A549 (cell line): ENCODE measurements at regions not wholly inside any gene's neighbourhood (a gene's known extent, or its start where the extent isn't known, plus 50 kb on each side); places are given as distances from the start of the nearest gene placed in this dataset.

Experiments
- ATAC-seq, 2 experiments: fragments of 200-7000 bp in 1 of 2; fragments of >200 bp in 1 of 2; cut with Nextera tagmentation in 1 of 2; cut with Tn5 transposase in 1 of 2; 3 replicates each; pipeline versions ENCODE4 v1.8.0 to v1.9.1; 2018 to 2020; ENCODE audit warnings: mild to moderate bottlenecking in 1 of 2, moderate library complexity in 1 of 2
- CTCF ChIA-PET: fragments of 300-600 bp; sonication (Branson Sonifier 250); formaldehyde crosslinking; extraction: SDS; loops from one replicate; lab custom pipeline; 2021; ENCODE audit warnings: antibody characterized with exemption, inconsistent platforms; lab: Yijun Ruan, JAX
- POLR2A ChIA-PET: fragments of 350-600 bp; formaldehyde crosslinking; extraction: SDS; loops from one replicate; lab custom pipeline; 2021; ENCODE audit warnings: antibody characterized with exemption, inconsistent platforms; lab: Yijun Ruan, JAX
- DNase-seq, 2 experiments: peaks; one replicate each; pipeline versions ENCODE4 v3.0.0 to v3.0.0-alpha.2; 2011 to 2016; ENCODE audit warnings: low read depth in 1 of 2, low spot score in 1 of 2
- FAIRE-seq: peaks from 2 replicates; lab custom pipeline; 2011; peaks lifted over from hg19 to GRCh38; lab: Jason Lieb, UNC
- H3K27ac ChIP-seq, 2 experiments: fragments of >200 bp; sonication (Bioruptor Twin); formaldehyde crosslinking; 3 replicates each; pipeline ENCODE4 v1.5.1; 2016 to 2017
- H3K4me1 ChIP-seq: fragments of >200 bp; sonication (Bioruptor Twin); formaldehyde crosslinking; 3 replicates; pipeline ENCODE4 v1.6.1; 2016
- H3K4me2 ChIP-seq: fragments of >200 bp; sonication (Bioruptor Twin); formaldehyde crosslinking; 3 replicates; pipeline ENCODE4 v1.6.1; 2016
- H3K4me3 ChIP-seq: fragments of >200 bp; sonication (Bioruptor Twin); formaldehyde crosslinking; 3 replicates; pipeline ENCODE4 v1.5.1; 2016
- H3K9me3 ChIP-seq: fragments of >200 bp; sonication (Bioruptor Twin); formaldehyde crosslinking; 3 replicates; pipeline ENCODE4 v1.6.1; 2016
- BCL3 ChIP-seq: fragments of >200 bp; sonication (Bioruptor Twin); formaldehyde crosslinking; IDR thresholded peaks from 3 replicates; pipeline ENCODE4 v1.6.1; 2016
- BHLHE40 ChIP-seq: IDR thresholded peaks from 2 replicates; pipeline ENCODE4 v1.6.1; 2012; ENCODE audit warnings: low read depth, low read length, inconsistent platforms
- CBX2 ChIP-seq: fragments of 200-600 bp; sonication (generic); IDR thresholded peaks from 2 replicates; pipeline ENCODE4 v1.6.1; 2016; ENCODE audit warnings: low read depth, mild to moderate bottlenecking, borderline replicate concordance
- CHD2 ChIP-seq: fragments of 150-350 bp; IDR thresholded peaks from 2 replicates; pipeline ENCODE4 v1.6.1; 2014; ENCODE audit warnings: low read length; ENCODE audit not compliant: partially characterized antibody
- CHD4 ChIP-seq: fragments of 200-600 bp; sonication (generic); IDR thresholded peaks from 2 replicates; pipeline ENCODE4 v1.6.1; 2016; ENCODE audit warnings: antibody characterized with exemption, mild to moderate bottlenecking, borderline replicate concordance
- ELK1 ChIP-seq: fragments of 150-350 bp; IDR thresholded peaks from 2 replicates; pipeline ENCODE4 v1.6.1; 2014; ENCODE audit warnings: low read depth, mild to moderate bottlenecking, low read length
- ESRRA ChIP-seq: fragments of 150-350 bp; IDR thresholded peaks from 2 replicates; pipeline ENCODE4 v1.6.1; 2014; ENCODE audit warnings: mild to moderate bottlenecking, low read length, borderline replicate concordance
- FOXS1 ChIP-seq: fragments of 250-450 bp; sonication (Bioruptor Pico); IDR thresholded peaks from 2 replicates; pipeline ENCODE4 v1.5.0; 2020; ENCODE audit warnings: mild to moderate bottlenecking, moderate library complexity
- GATA3 ChIP-seq: IDR thresholded peaks from 2 replicates; pipeline ENCODE4 v1.6.1; 2012; ENCODE audit warnings: borderline replicate concordance
- HEYL ChIP-seq: fragments of 250-450 bp; sonication (Bioruptor Pico); IDR thresholded peaks from 2 replicates; pipeline ENCODE4 v1.8.0; 2021; ENCODE audit warnings: mild to moderate bottlenecking, moderate library complexity
- HOXB13 ChIP-seq: fragments of 250-450 bp; sonication (Bioruptor Pico); IDR thresholded peaks from 2 replicates; pipeline ENCODE4 v1.5.0; 2020; ENCODE audit warnings: low read depth, mild to moderate bottlenecking, moderate library complexity
- HOXB5 ChIP-seq: fragments of 250-450 bp; sonication (Bioruptor Pico); IDR thresholded peaks from 2 replicates; pipeline ENCODE4 v1.5.0; 2020; ENCODE audit warnings: mild to moderate bottlenecking, moderate library complexity
- KDM1A ChIP-seq: fragments of 200-600 bp; sonication (generic); IDR thresholded peaks from 2 replicates; pipeline ENCODE4 v1.6.1; 2016; ENCODE audit warnings: low read depth, mild to moderate bottlenecking
- KDM5A ChIP-seq: fragments of 200-600 bp; sonication (generic); IDR thresholded peaks from 2 replicates; pipeline ENCODE4 v1.6.1; 2016; ENCODE audit warnings: antibody characterized with exemption, mild to moderate bottlenecking
- MAFK ChIP-seq: fragments of 450-650 bp; IDR thresholded peaks from 2 replicates; pipeline ENCODE4 v1.6.1; 2014; ENCODE audit not compliant: partially characterized antibody
- MYC ChIP-seq: IDR thresholded peaks from 2 replicates; pipeline ENCODE4 v1.6.1; 2012; ENCODE audit warnings: mild to moderate bottlenecking, inconsistent platforms, low read length, improper control_type of control experiment, borderline replicate concordance
- NFE2L2 ChIP-seq: fragments of 150-350 bp; conservative IDR thresholded peaks from 2 replicates; pipeline ENCODE4 v1.6.1; 2014; ENCODE audit warnings: low read length
- NR3C1 ChIP-seq: fragments of >200 bp; sonication (Bioruptor Twin); formaldehyde crosslinking; IDR thresholded peaks from 3 replicates; pipeline ENCODE4 v1.6.1; 2017
- PHF8 ChIP-seq: fragments of 200-600 bp; sonication (generic); IDR thresholded peaks from 2 replicates; pipeline ENCODE4 v1.6.1; 2016; ENCODE audit warnings: low read depth, mild to moderate bottlenecking, antibody characterized with exemption, moderate library complexity, borderline replicate concordance
- POLR2A ChIP-seq: IDR thresholded peaks from 2 replicates; pipeline ENCODE4 v1.6.1; 2012; ENCODE audit warnings: mild to moderate bottlenecking, low read length
- POLR2AphosphoS2 ChIP-seq: conservative IDR thresholded peaks from 2 replicates; pipeline ENCODE4 v1.6.1; 2012; ENCODE audit warnings: low read length, improper control_type of control experiment, inconsistent platforms
- RCOR1 ChIP-seq: fragments of 150-350 bp; IDR thresholded peaks from 2 replicates; pipeline ENCODE4 v1.6.1; 2014; ENCODE audit warnings: antibody characterized with exemption, low read length, low read depth
- RNF2 ChIP-seq: fragments of 200-600 bp; sonication (generic); IDR thresholded peaks from 2 replicates; pipeline ENCODE4 v1.6.1; 2016; ENCODE audit warnings: low read depth, mild to moderate bottlenecking, antibody characterized with exemption, moderate library complexity, borderline replicate concordance
- SMC3 ChIP-seq: fragments of >200 bp; sonication (Bioruptor Twin); formaldehyde crosslinking; IDR thresholded peaks from 3 replicates; pipeline ENCODE4 v1.6.1; 2018; ENCODE audit warnings: inconsistent platforms
- SREBF2 ChIP-seq: fragments of 450-650 bp; IDR thresholded peaks from 2 replicates; pipeline ENCODE4 v1.6.1; 2014; ENCODE audit warnings: mild to moderate bottlenecking, moderate library complexity
- TFCP2L1 ChIP-seq: fragments of 250-450 bp; sonication (Bioruptor Pico); IDR thresholded peaks from 2 replicates; pipeline ENCODE4 v1.5.0; 2021; ENCODE audit warnings: mild to moderate bottlenecking
- TP53 ChIP-seq: fragments of 250-450 bp; sonication (Bioruptor Pico); IDR thresholded peaks from 2 replicates; pipeline ENCODE4 v1.5.0; 2021; ENCODE audit warnings: mild to moderate bottlenecking, moderate library complexity
- ZFP36 ChIP-seq: fragments of 450-650 bp; IDR thresholded peaks from 2 replicates; pipeline ENCODE4 v1.6.1; 2014; ENCODE audit warnings: borderline replicate concordance; ENCODE audit not compliant: partially characterized antibody
- ZSCAN20 ChIP-seq: fragments of 250-450 bp; sonication (Bioruptor Pico); IDR thresholded peaks from 2 replicates; pipeline ENCODE4 v1.8.0; 2022; ENCODE audit warnings: mild to moderate bottlenecking, moderate library complexity
- WGBS: methylation state at CpG from one replicate; pipeline ENCODE4 v1.1.6; 2017; ENCODE audit errors: missing lambda C conversion rate; 5-methylcytosine and 5-hydroxymethylcytosine counted together
- TF ChIP-seq, protein P1 (sequence below): fragments of >200 bp; sonication (Bioruptor Twin); formaldehyde crosslinking; IDR thresholded peaks from 3 replicates; pipeline ENCODE4 v1.5.1; 2016

GRCh38 chr7:79897166-79897565 is 237.5 kb upstream of the GNAI1 start:
- FAIRE-seq (no peak), DNase-seq (no peak), ATAC-seq (no peak)
- H3K4me2 ChIP-seq: no peak overlapping the region
- ChIA-PET POLR2A (no interaction called here), CTCF (no interaction called here)
- no peak overlapping the region for H3K27ac ChIP-seq
- no peak overlapping the region for H3K4me3 ChIP-seq
- no peaks in the 10 kb centered on the region for H3K4me1 ChIP-seq
- TF ChIP-seq PHF8 (no peak), TFCP2L1 (no peak)
- H3K9me3 ChIP-seq: no peaks in the 10 kb centered on the region

DNA sequence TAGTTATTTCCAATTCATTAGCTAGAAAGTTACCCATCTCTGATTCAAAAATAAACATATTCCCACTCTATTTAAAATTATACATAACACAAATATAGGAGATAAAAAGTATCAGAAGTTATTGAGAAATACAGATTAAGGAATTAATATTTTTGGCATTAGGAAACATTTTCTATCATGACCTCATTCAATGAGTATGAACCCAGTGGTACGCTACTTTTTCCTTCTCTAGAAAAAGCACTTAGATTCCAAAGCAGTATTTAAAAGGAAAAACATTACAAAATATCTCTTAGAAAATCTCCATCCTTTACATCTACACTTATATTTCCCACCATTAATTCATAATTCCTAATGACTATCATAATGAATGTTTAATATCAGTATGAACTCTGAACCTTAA is 240.6 kb upstream of the GNAI1 start:
- DNase-seq: no peak
- CTCF ChIA-PET: interaction anchor here (0.7 kb wide), 1 partner anchor 39 kb away, joined by 3 read pairs; no protein-coding TSS in a partner anchor
- no peak for FAIRE-seq
- TF ChIP-seq POLR2A (no peak), HOXB5 (CRISPR knock-in tag) (no peak), ZFP36 (no peak), RCOR1 (no peak), FOXS1 (CRISPR knock-in tag) (no peak), ELK1 (no peak), SMC3 (no peak)
- TF ChIP-seq, protein P1, sequence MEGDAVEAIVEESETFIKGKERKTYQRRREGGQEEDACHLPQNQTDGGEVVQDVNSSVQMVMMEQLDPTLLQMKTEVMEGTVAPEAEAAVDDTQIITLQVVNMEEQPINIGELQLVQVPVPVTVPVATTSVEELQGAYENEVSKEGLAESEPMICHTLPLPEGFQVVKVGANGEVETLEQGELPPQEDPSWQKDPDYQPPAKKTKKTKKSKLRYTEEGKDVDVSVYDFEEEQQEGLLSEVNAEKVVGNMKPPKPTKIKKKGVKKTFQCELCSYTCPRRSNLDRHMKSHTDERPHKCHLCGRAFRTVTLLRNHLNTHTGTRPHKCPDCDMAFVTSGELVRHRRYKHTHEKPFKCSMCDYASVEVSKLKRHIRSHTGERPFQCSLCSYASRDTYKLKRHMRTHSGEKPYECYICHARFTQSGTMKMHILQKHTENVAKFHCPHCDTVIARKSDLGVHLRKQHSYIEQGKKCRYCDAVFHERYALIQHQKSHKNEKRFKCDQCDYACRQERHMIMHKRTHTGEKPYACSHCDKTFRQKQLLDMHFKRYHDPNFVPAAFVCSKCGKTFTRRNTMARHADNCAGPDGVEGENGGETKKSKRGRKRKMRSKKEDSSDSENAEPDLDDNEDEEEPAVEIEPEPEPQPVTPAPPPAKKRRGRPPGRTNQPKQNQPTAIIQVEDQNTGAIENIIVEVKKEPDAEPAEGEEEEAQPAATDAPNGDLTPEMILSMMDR: no peak
- POLR2A ChIA-PET: no interaction called here
- no peak overlapping the region for H3K4me3 ChIP-seq
- no peaks in the 10 kb centered on the region for H3K4me1 ChIP-seq
- ATAC-seq: no peak
- 87% methylated on average over 1 of the region's 1 CpG for WGBS
- H3K4me2 ChIP-seq: no peak overlapping the region
- H3K9me3 ChIP-seq: no peaks in the 10 kb centered on the region
- H3K27ac ChIP-seq: no peak overlapping the region

- TF ChIP-seq ESRRA (no peak), MYC (no peak), SMC3 (no peak), KDM5A (no peak), RNF2 (no peak), NR3C1 (no peak), SREBF2 (no peak), TP53 (CRISPR knock-in tag) (no peak)
- H3K27ac ChIP-seq: no peak overlapping the region
- ATAC-seq: no peak
- CTCF ChIA-PET: no interaction called here
- no peak overlapping the region for H3K4me2 ChIP-seq
- 66% methylated on average over 2 of the region's 2 CpGs for WGBS
- DNase-seq: no peak
- POLR2A ChIA-PET: no interaction called here
- no peaks in the 10 kb centered on the region for H3K9me3 ChIP-seq
- no peak for FAIRE-seq
- H3K4me1 ChIP-seq: no peaks in the 10 kb centered on the region
- no peak overlapping the region for H3K4me3 ChIP-seq
Measured at GRCh38 chr7:79882922-79883321, 251.7 kb upstream of the GNAI1 start.

- POLR2A ChIA-PET: no interaction called here
- DNase-seq (no peak), FAIRE-seq (no peak), ATAC-seq (no peak)
- H3K9me3 ChIP-seq: no peaks in the 10 kb centered on the region
- CTCF ChIA-PET: interaction anchor here (1.1 kb wide), 1 partner anchor 208 kb away, joined by 3 read pairs; no protein-coding TSS in a partner anchor
- H3K27ac ChIP-seq: no peak overlapping the region
- H3K4me3 ChIP-seq: no peak overlapping the region
- H3K4me1 ChIP-seq: no peaks in the 10 kb centered on the region
- WGBS: 70% methylated on average over 2 of the region's 2 CpGs
- no peak overlapping the region for H3K4me2 ChIP-seq
- no peak for TF ChIP-seq MYC
- no peak for TF ChIP-seq BCL3
- no peak for TF ChIP-seq SREBF2
- no peak for TF ChIP-seq MAFK
- no peak for TF ChIP-seq KDM1A
- TF ChIP-seq GATA3: no peak
- TF ChIP-seq CHD2: no peak
- no peak for TF ChIP-seq NFE2L2
- TF ChIP-seq CHD4: no peak
- TF ChIP-seq HOXB5 (CRISPR knock-in tag): no peak
- no peak for TF ChIP-seq BHLHE40
- no peak for TF ChIP-seq ZSCAN20 (CRISPR knock-in tag)
- no peak for TF ChIP-seq PHF8
- no peak for TF ChIP-seq HEYL (CRISPR knock-in tag)
- no peak for TF ChIP-seq POLR2AphosphoS2
- TF ChIP-seq ZFP36: no peak
- no peak for TF ChIP-seq HOXB13 (CRISPR knock-in tag)
- TF ChIP-seq CBX2: no peak
Measured at GRCh38 chr7:79880312-79880711, 254.3 kb upstream of the GNAI1 start.
